Endothelial cell (in vitro differentiated cells): ENCODE measurements at regions not wholly inside any gene's neighbourhood (a gene's known extent, or its start where the extent isn't known, plus 50 kb on each side); places are given as distances from the start of the nearest gene placed in this dataset.

Experiments
- DNase-seq: peaks from one replicate; pipeline ENCODE4 v3.0.0; 2021; ENCODE audit warnings: low spot score
- H3K27ac Mint-ChIP-seq: one replicate; pipeline ENCODE4 v1.8.0; 2021; ENCODE audit warnings: mixed read lengths, inconsistent platforms; ENCODE audit not compliant: unreplicated experiment
- H3K27me3 Mint-ChIP-seq: one replicate; pipeline ENCODE4 v1.8.0; 2021; ENCODE audit warnings: mild to moderate bottlenecking, moderate library complexity, mixed read lengths, inconsistent platforms; ENCODE audit not compliant: unreplicated experiment
- H3K36me3 Mint-ChIP-seq: one replicate; pipeline ENCODE4 v1.8.0; 2021; ENCODE audit warnings: mild to moderate bottlenecking, low read depth, mixed read lengths, inconsistent platforms; ENCODE audit not compliant: unreplicated experiment
- H3K4me1 Mint-ChIP-seq: one replicate; pipeline ENCODE4 v1.8.0; 2021; ENCODE audit warnings: mild to moderate bottlenecking, mixed read lengths, inconsistent platforms; ENCODE audit not compliant: unreplicated experiment
- H3K4me3 Mint-ChIP-seq: one replicate; pipeline ENCODE4 v1.8.0; 2021; ENCODE audit warnings: mild to moderate bottlenecking, mixed read lengths, inconsistent platforms; ENCODE audit not compliant: unreplicated experiment
- H3K9me3 Mint-ChIP-seq: one replicate; pipeline ENCODE4 v1.8.0; 2021; ENCODE audit warnings: mixed read lengths, inconsistent platforms; ENCODE audit not compliant: unreplicated experiment
- CTCF ChIP-seq: fragments of 200-600 bp; sonication (generic); IDR thresholded peaks from one replicate; pipeline ENCODE4 v1.5.0; 2021; ENCODE audit warnings: antibody characterized with exemption; ENCODE audit not compliant: unreplicated experiment

- H3K27me3 Mint-ChIP-seq, result peaks cover 4% of the 10 kb centered on the region
- TF ChIP-seq CTCF, result no peak
- H3K4me3 Mint-ChIP-seq, result no peak overlapping the region
- DNase-seq, result no peak
- no peak overlapping the region for H3K27ac Mint-ChIP-seq
- H3K4me1 Mint-ChIP-seq, result peaks cover 13% of the 10 kb centered on the region
- no peaks in the 10 kb centered on the region for H3K9me3 Mint-ChIP-seq
- H3K36me3 Mint-ChIP-seq, result no peaks in the 10 kb centered on the region
Observed at GRCh38 chr5:111583758-111584203, 71.4 kb upstream of the STARD4 start.

- DNase-seq, result no peak
- H3K27ac Mint-ChIP-seq, result no peak overlapping the region
- peaks cover 4% of the 10 kb centered on the region for H3K27me3 Mint-ChIP-seq
- no peaks in the 10 kb centered on the region for H3K9me3 Mint-ChIP-seq
- no peak for TF ChIP-seq CTCF
- no peak overlapping the region for H3K4me3 Mint-ChIP-seq
- H3K4me1 Mint-ChIP-seq, result peaks cover 13% of the 10 kb centered on the region
- no peaks in the 10 kb centered on the region for H3K36me3 Mint-ChIP-seq
Observed at GRCh38 chr5:111582993-111583601, 70.8 kb upstream of the STARD4 start.

GRCh38 chr5:111582451-111582850 is 70.1 kb upstream of the STARD4 start:
- Mint-ChIP-seq H3K27ac (no peak overlapping the region), H3K36me3 (no peaks in the 10 kb centered on the region), H3K27me3 (peaks cover 4% of the 10 kb centered on the region), H3K4me1 (peaks cover 13% of the 10 kb centered on the region), H3K9me3 (no peaks in the 10 kb centered on the region), H3K4me3 (no peak overlapping the region)
- no peak for TF ChIP-seq CTCF
- no peak for DNase-seq

- no peak for TF ChIP-seq CTCF
Observed at GRCh38 chr5:111580956-111581355, 68.6 kb upstream of the STARD4 start.

GRCh38 chr5:111574311-111574710 is 62.0 kb upstream of the STARD4 start:
- Mint-ChIP-seq H3K4me1 (no peaks in the 10 kb centered on the region), H3K9me3 (no peaks in the 10 kb centered on the region), H3K4me3 (no peak overlapping the region), H3K36me3 (peaks cover 5% of the 10 kb centered on the region), H3K27me3 (peaks cover 2% of the 10 kb centered on the region), H3K27ac (no peak overlapping the region)
- TF ChIP-seq CTCF, result no peak
- DNase-seq, result no peak

More at GRCh38 chr5:111580956-111581355, 68.6 kb upstream of the STARD4 start:
- Mint-ChIP-seq H3K4me3 (no peak overlapping the region), H3K4me1 (peaks cover 13% of the 10 kb centered on the region), H3K9me3 (no peaks in the 10 kb centered on the region), H3K27ac (no peak overlapping the region), H3K27me3 (peaks cover 4% of the 10 kb centered on the region), H3K36me3 (no peaks in the 10 kb centered on the region)
- no peak for DNase-seq
